B cell (primary cell): ENCODE measurements at regions not wholly inside any gene's neighbourhood (a gene's known extent, or its start where the extent isn't known, plus 50 kb on each side); places are given as distances from the start of the nearest gene placed in this dataset.
A peak's percentile ranks its signal among the peaks of the same experiment; 100 is the strongest.

ENCODE experiments used
- ATAC-seq: fragments of 200-7000 bp; cut with Tn5 transposase; one replicate; pipeline ENCODE4 v1.10.0; 2021; ENCODE audit warnings: low read depth, mild to moderate bottlenecking, moderate number of reproducible peaks, moderate library complexity
- CTCF ChIA-PET: fragments of 350-600 bp; sonication (Branson Sonifier 250); formaldehyde crosslinking; loops from one replicate; lab custom pipeline; 2021; ENCODE audit warnings: antibody characterized with exemption, inconsistent platforms; lab: Charles Lee
- POLR2A ChIA-PET: fragments of 350-600 bp; sonication (Branson Sonifier 250); formaldehyde crosslinking; loops from one replicate; lab custom pipeline; 2021; ENCODE audit warnings: antibody characterized with exemption; lab: Charles Lee
- DNase-seq: peaks from one replicate; pipeline ENCODE4 v3.0.0; 2013
- H2AFZ ChIP-seq: 2 replicates; pipeline ENCODE4 v1.6.1; 2012; ENCODE audit warnings: mild to moderate bottlenecking, low read depth, low read length; ENCODE audit not compliant: insufficient read depth, poor library complexity, severe bottlenecking
- H3K27ac ChIP-seq, 2 donors: 1 replicate in 1 of 2; 2 replicates in 1 of 2; pipeline ENCODE4 v1.5.1; 2012 to 2013; ENCODE audit warnings: low read length in 2 of 2, mild to moderate bottlenecking in 2 of 2, moderate library complexity in 1 of 2
- H3K27me3 ChIP-seq, 4 experiments: fragments of 200-600 bp in 1 of 4; sonication (generic) in 1 of 4; replicated peaks in 1 of 4; 1 replicate in 2 of 4; 2 replicates in 2 of 4; pipeline versions ENCODE4 v1.6.1 to v1.7.0; 2013 to 2016; ENCODE audit warnings: low read length in 3 of 4, mild to moderate bottlenecking in 2 of 4, mixed read lengths in 1 of 4, moderate library complexity in 1 of 4; ENCODE audit not compliant: insufficient read depth in 4 of 4, control insufficient read depth in 3 of 4; ENCODE audit errors: control extremely low read depth in 1 of 4
- H3K36me3 ChIP-seq, 2 experiments: replicated peaks in 1 of 2; 1 replicate in 1 of 2; 2 replicates in 1 of 2; pipeline versions ENCODE4 v1.6.1 to v1.7.1; 2013; ENCODE audit warnings: low read length in 1 of 2; ENCODE audit not compliant: insufficient read depth in 2 of 2, control insufficient read depth in 1 of 2; ENCODE audit errors: control extremely low read depth in 1 of 2, extremely low read depth in 1 of 2
- H3K4me1 ChIP-seq, 2 donors: fragments of 200-600 bp in 1 of 2; sonication (generic) in 1 of 2; 1 replicate in 1 of 2; 2 replicates in 1 of 2; pipeline versions ENCODE4 v1.5.1 to v1.6.1; 2013 to 2017; ENCODE audit warnings: low read length in 2 of 2; ENCODE audit not compliant: control insufficient read depth in 2 of 2, insufficient read depth in 2 of 2
- H3K4me2 ChIP-seq: replicated peaks from 2 replicates; pipeline ENCODE3; 2012; ENCODE audit warnings: mild to moderate bottlenecking, low read depth, low read length; ENCODE audit not compliant: poor library complexity, severe bottlenecking
- H3K4me3 ChIP-seq, 5 experiments: fragments of 200-600 bp in 1 of 5; sonication (generic) in 1 of 5; 1 replicate in 3 of 5; 2 replicates in 2 of 5; pipeline versions ENCODE4 v1.5.1 to v1.7.0; 2011 to 2016; ENCODE audit warnings: low read length in 4 of 5, mild to moderate bottlenecking in 4 of 5, low read depth in 2 of 5, control low read depth in 1 of 5, moderate library complexity in 1 of 5; ENCODE audit not compliant: insufficient read depth in 1 of 5; ENCODE audit errors: control extremely low read depth in 1 of 5, extremely low read depth in 1 of 5
- H3K79me2 ChIP-seq: fragments of 200-600 bp; sonication (generic); one replicate; pipeline ENCODE4 v1.6.0; 2016; ENCODE audit warnings: low read length; ENCODE audit not compliant: control insufficient read depth, insufficient read depth
- H3K9ac ChIP-seq: fragments of 200-600 bp; sonication (generic); 2 replicates; pipeline ENCODE4 v1.6.1; 2017; ENCODE audit warnings: mild to moderate bottlenecking, low read length, moderate library complexity
- H3K9me3 ChIP-seq, 3 donors: one replicate each; pipeline versions ENCODE4 v1.6.1 to v1.7.1; 2013; ENCODE audit warnings: low read length in 2 of 3; ENCODE audit not compliant: control insufficient read depth in 2 of 3, insufficient read depth in 1 of 3; ENCODE audit errors: control extremely low read depth in 1 of 3
- H4K20me1 ChIP-seq: 2 replicates; pipeline ENCODE4 v1.6.0; 2012; ENCODE audit warnings: mild to moderate bottlenecking, low read length; ENCODE audit not compliant: insufficient read depth, control insufficient read depth, poor library complexity, severe bottlenecking
- H3K27ac Mint-ChIP-seq: one replicate; pipeline ENCODE4 v1.8.0; 2021; ENCODE audit warnings: mixed read lengths
- H3K27me3 Mint-ChIP-seq: one replicate; pipeline ENCODE4 v1.8.0; 2021; ENCODE audit warnings: mixed read lengths
- H3K4me1 Mint-ChIP-seq: one replicate; pipeline ENCODE4 v1.8.0; 2021; ENCODE audit warnings: mixed read lengths
- H3K4me3 Mint-ChIP-seq: one replicate; pipeline ENCODE4 v1.8.0; 2021; ENCODE audit warnings: mixed read lengths
- H3K9me3 Mint-ChIP-seq: one replicate; pipeline ENCODE4 v1.8.0; 2022; ENCODE audit warnings: mixed read lengths; ENCODE audit not compliant: insufficient read depth
- EZH2 ChIP-seq: IDR thresholded peaks from 2 replicates; pipeline ENCODE4 v1.6.1; 2012; ENCODE audit warnings: borderline replicate concordance, low read depth, mild to moderate bottlenecking, moderate library complexity, low read length; ENCODE audit not compliant: insufficient read depth, poor library complexity, severe bottlenecking
- WGBS: methylation state at CpG from one replicate; pipeline ENCODE4 v1.1.5; 2013; ENCODE audit warnings: missing lambda C conversion rate; ENCODE audit not compliant: insufficient coverage; 5-methylcytosine and 5-hydroxymethylcytosine counted together
- intact Hi-C: fragments of 100-400 bp; cut with micrococcal nuclease; formaldehyde crosslinking; loops from one replicate; pipeline ENCODE4 v1.10.0; 2022
- TF ChIP-seq, protein P1 (sequence below): fragments of 200-600 bp; IDR thresholded peaks from one replicate; pipeline ENCODE4 v1.8.0; 2022; ENCODE audit warnings: antibody characterized with exemption, mild to moderate bottlenecking

DNA sequence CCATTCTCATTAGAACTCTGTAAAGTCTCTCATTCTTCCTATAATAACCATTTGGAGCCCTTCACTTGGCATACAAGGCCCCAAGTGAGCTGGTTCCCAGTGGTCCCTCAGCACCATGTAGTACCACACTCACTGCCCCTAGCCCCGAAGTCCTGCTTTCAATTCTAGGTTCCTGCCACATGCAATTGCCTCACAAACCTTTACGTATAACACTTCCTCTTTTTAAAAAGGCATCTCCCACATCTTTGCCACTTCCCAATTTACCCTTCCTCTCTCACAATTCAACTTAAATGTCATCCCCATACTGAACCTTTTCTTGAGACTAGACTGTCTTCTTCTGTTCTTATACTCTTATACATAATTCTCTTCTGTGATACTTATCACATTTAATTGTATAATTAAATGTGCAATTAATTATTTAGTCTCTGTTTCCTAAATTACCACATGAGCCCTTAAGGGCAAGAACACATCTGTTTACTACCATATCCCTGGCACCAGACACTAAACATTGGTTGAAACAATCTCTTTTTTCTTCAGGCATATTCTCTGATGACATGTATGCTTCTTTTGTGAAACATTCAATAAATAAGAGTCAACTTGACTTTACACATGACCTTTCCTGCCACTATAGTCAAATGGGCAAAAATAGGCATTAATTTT lies 304.0 kb downstream of the SPRY2 start:
- peaks cover 28 to 31% of the 10 kb centered on the region in 2 donors for H3K4me1 ChIP-seq
- 3% methylated on average over 2 of the region's 2 CpGs for WGBS
- DNase-seq (peak; percentile 52), ATAC-seq (peak; percentile 51)
- H4K20me1 ChIP-seq = no peaks in the 10 kb centered on the region
- intact Hi-C loops = no loop called here
- Mint-ChIP-seq H3K27me3 (no peaks in the 10 kb centered on the region), H3K4me1 (peaks cover 32% of the 10 kb centered on the region), H3K9me3 (no peaks in the 10 kb centered on the region), H3K4me3 (peak overlapping the region; percentile 3), H3K27ac (peak overlapping the region; percentile 27)
- H3K27ac ChIP-seq = no peak overlapping the region
- ChIA-PET CTCF (no interaction called here), POLR2A (no interaction called here)
- no peak overlapping the region for H3K4me3 ChIP-seq
- H3K4me2 ChIP-seq = peak overlapping the region; percentile 42
- no peaks in the 10 kb centered on the region for H3K36me3 ChIP-seq
- TF ChIP-seq, protein P1, sequence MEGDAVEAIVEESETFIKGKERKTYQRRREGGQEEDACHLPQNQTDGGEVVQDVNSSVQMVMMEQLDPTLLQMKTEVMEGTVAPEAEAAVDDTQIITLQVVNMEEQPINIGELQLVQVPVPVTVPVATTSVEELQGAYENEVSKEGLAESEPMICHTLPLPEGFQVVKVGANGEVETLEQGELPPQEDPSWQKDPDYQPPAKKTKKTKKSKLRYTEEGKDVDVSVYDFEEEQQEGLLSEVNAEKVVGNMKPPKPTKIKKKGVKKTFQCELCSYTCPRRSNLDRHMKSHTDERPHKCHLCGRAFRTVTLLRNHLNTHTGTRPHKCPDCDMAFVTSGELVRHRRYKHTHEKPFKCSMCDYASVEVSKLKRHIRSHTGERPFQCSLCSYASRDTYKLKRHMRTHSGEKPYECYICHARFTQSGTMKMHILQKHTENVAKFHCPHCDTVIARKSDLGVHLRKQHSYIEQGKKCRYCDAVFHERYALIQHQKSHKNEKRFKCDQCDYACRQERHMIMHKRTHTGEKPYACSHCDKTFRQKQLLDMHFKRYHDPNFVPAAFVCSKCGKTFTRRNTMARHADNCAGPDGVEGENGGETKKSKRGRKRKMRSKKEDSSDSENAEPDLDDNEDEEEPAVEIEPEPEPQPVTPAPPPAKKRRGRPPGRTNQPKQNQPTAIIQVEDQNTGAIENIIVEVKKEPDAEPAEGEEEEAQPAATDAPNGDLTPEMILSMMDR = no peak
- no peak for TF ChIP-seq EZH2
- H3K79me2 ChIP-seq = no peaks in the 10 kb centered on the region
- H3K9me3 ChIP-seq = no peaks in the 10 kb centered on the region
- no peak overlapping the region for H2AFZ ChIP-seq
- H3K27me3 ChIP-seq = no peaks in the 10 kb centered on the region
- H3K9ac ChIP-seq = no peak overlapping the region

DNA sequence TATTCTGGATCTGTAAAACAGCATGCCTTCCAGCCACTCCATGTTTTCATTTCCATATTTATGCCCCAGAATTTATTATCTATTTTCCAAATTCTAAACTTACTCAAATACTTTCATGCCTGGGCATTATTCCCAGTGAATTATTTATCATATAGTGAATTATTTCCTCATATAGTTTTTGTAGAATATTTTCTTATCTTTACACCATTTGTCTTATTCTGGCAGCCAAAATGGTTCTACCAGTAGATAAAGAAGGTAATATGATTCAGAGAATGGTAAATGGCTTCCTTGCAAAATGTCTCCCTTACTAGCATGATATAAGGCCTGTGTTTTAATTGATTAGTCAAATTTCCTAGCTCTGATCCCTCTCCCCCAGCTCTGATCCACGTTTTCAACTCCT lies 305.8 kb downstream of the SPRY2 start:
- Mint-ChIP-seq H3K4me1 (peaks cover 32% of the 10 kb centered on the region), H3K27ac (no peak overlapping the region)

More for the DNA sequence above, 305.8 kb downstream of the SPRY2 start:
- Mint-ChIP-seq H3K9me3 (no peaks in the 10 kb centered on the region), H3K4me3 (no peak overlapping the region), H3K27me3 (no peaks in the 10 kb centered on the region)
- POLR2A ChIA-PET = no interaction called here
- intact Hi-C loops = no loop called here
- Histone ChIP-seq H3K36me3 (no peaks in the 10 kb centered on the region), H3K4me2 (no peak overlapping the region), H3K27ac (no peak overlapping the region), H3K79me2 (no peaks in the 10 kb centered on the region), H3K4me3 (no peak overlapping the region), H3K9ac (no peak overlapping the region), H4K20me1 (no peaks in the 10 kb centered on the region), H3K4me1 (peaks cover 28 to 31% of the 10 kb centered on the region in 2 donors), H3K27me3 (no peaks in the 10 kb centered on the region), H3K9me3 (no peaks in the 10 kb centered on the region), H2AFZ (no peak overlapping the region)
- DNase-seq (no peak), ATAC-seq (no peak)
- WGBS = no CpG with 5 or more reads among the region's 1 CpG
- CTCF ChIA-PET = interaction anchor here (1.6 kb wide), 1 partner anchor 15 kb away, joined by 4 read pairs; no protein-coding TSS in a partner anchor
- TF ChIP-seq, protein P1 = no peak
- no peak for TF ChIP-seq EZH2
